Lower leg skin (tissue), 3 donors: ENCODE measurements at regions not wholly inside any gene's neighbourhood (a gene's known extent, or its start where the extent isn't known, plus 50 kb on each side); places are given as distances from the start of the nearest gene placed in this dataset.

Experiments used
- CTCF ChIP-seq, 3 donors: fragments of 450-650 bp; IDR thresholded peaks; one replicate each; pipeline ENCODE4 v1.5.1; 2016; ENCODE audit warnings: antibody characterized with exemption in 3 of 3, mild to moderate bottlenecking in 3 of 3, moderate library complexity in 2 of 3
- POLR2A ChIP-seq, 2 donors: fragments of 450-650 bp; IDR thresholded peaks; one replicate each; pipeline ENCODE4 v1.6.1; 2016 to 2017; ENCODE audit warnings: antibody characterized with exemption in 2 of 2, mild to moderate bottlenecking in 1 of 2, moderate library complexity in 1 of 2

GRCh38 chr4:123846561-123846960 lies 450.0 kb downstream of the SPRY1 start:
- TF ChIP-seq CTCF (IDR thresholded peaks at IDR 0.05) = no peak
- TF ChIP-seq POLR2A (IDR thresholded peaks at IDR 0.05) = no peak
